SJSA1 (cell line): ENCODE measurements at regions not wholly inside any gene's neighbourhood (a gene's known extent, or its start where the extent isn't known, plus 50 kb on each side); places are given as distances from the start of the nearest gene placed in this dataset.

ENCODE experiments used
- DNase-seq, 2 experiments: peaks; one replicate each; pipeline ENCODE4 v3.0.0-alpha.2; 2015 to 2020; ENCODE audit warnings: low spot score in 2 of 2, low read depth in 1 of 2
- H3K27ac ChIP-seq: fragments of 250-450 bp; sonication (Bioruptor Pico); 2 replicates; pipeline ENCODE4 v1.5.1; 2020; ENCODE audit warnings: mild to moderate bottlenecking, moderate library complexity
- H3K27me3 ChIP-seq: fragments of 250-450 bp; sonication (Bioruptor Pico); replicated peaks from 2 replicates; pipeline ENCODE4 v1.5.1; 2020; ENCODE audit warnings: mild to moderate bottlenecking, moderate library complexity
- H3K36me3 ChIP-seq: fragments of 250-450 bp; sonication (Bioruptor Pico); 2 replicates; pipeline ENCODE4 v1.5.1; 2020; ENCODE audit warnings: mild to moderate bottlenecking
- H3K4me1 ChIP-seq: fragments of 250-450 bp; sonication (Bioruptor Pico); replicated peaks from 2 replicates; pipeline ENCODE4 v1.6.1; 2021; ENCODE audit warnings: mild to moderate bottlenecking
- H3K4me3 ChIP-seq: fragments of 250-450 bp; sonication (Bioruptor Pico); 2 replicates; pipeline ENCODE4 v1.5.1; 2020; ENCODE audit warnings: mild to moderate bottlenecking
- H3K9me3 ChIP-seq: fragments of 250-450 bp; sonication (Bioruptor Pico); replicated peaks from 2 replicates; pipeline ENCODE4 v1.5.1; 2020; ENCODE audit warnings: mild to moderate bottlenecking

DNA sequence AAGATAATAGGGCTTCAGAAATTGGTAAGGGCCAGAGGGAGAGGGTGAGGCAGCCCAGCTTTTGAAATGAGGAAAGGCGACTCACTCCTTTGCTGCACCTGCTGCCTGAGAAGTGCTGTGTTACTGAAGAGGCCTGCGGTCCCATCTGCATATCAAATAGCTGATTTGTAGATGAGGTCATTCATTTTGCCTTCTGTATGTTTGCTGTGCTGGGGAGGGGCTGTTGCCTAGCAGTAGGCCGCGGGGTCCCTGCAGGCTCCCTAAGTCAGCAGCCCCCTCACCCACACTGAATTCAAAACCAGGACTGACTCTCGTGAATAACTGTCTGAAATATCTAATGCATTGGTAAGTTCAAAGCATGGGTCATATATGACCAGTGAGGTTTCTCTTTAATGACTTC is 377.2 kb downstream of the SOX11 start:
- DNase-seq = no peak
- no peak overlapping the region for H3K27ac ChIP-seq

DNA sequence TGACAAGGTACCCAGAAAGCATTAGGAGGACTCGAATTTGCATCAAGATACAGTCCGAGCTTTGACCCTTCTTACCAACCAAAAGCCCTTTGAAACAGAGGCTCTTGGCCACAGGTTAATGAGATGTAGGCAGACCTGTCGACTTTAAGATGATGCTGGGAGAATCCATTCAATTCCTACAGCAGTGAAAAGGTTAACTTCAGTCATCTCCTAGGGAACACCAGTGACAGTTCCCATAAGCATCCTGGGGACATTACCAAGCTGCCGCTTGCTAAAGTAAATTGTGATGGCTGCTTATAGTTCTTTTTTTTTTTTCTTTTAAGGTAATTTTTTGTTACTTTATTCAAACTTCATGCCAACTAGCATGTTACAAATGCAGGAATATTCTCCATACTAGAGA is 379.3 kb downstream of the SOX11 start:
- H3K4me1 ChIP-seq = no peaks in the 10 kb centered on the region

More for the DNA sequence above, 377.2 kb downstream of the SOX11 start:
- Histone ChIP-seq H3K36me3 (no peaks in the 10 kb centered on the region), H3K4me1 (no peaks in the 10 kb centered on the region), H3K27me3 (no peaks in the 10 kb centered on the region), H3K4me3 (no peak overlapping the region), H3K9me3 (no peaks in the 10 kb centered on the region; the same call in 1 of the 2 replicates)

DNA sequence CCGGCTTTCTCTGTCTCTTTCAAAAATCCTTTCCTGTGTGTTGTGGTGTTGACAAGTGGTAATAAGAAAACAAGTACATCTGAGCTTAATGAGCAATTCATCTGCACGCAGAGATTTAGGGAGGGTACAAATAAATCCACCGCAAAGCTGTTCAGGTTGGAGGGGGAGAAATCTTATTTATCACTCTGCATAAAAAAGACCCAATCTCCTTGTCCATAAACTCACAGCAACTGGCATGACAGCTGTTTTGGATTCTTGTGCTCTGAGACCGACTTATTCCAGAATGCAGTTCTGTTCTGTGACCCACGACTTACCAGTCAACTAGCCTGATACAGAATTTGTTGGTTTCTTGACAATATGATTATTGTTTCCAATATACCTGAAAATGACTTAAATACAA is 380.1 kb downstream of the SOX11 start:
- H3K27me3 ChIP-seq = no peaks in the 10 kb centered on the region
- no peaks in the 10 kb centered on the region for H3K9me3 ChIP-seq
- no peak for DNase-seq
- H3K4me1 ChIP-seq = no peaks in the 10 kb centered on the region
- no peaks in the 10 kb centered on the region for H3K36me3 ChIP-seq
- no peak overlapping the region for H3K4me3 ChIP-seq
- H3K27ac ChIP-seq = no peak overlapping the region

More for the DNA sequence above, 379.3 kb downstream of the SOX11 start:
- no peak overlapping the region for H3K4me3 ChIP-seq
- no peaks in the 10 kb centered on the region for H3K27me3 ChIP-seq
- no peaks in the 10 kb centered on the region for H3K9me3 ChIP-seq
- H3K36me3 ChIP-seq = no peaks in the 10 kb centered on the region
- H3K27ac ChIP-seq = no peak overlapping the region
- DNase-seq = no peak

DNA sequence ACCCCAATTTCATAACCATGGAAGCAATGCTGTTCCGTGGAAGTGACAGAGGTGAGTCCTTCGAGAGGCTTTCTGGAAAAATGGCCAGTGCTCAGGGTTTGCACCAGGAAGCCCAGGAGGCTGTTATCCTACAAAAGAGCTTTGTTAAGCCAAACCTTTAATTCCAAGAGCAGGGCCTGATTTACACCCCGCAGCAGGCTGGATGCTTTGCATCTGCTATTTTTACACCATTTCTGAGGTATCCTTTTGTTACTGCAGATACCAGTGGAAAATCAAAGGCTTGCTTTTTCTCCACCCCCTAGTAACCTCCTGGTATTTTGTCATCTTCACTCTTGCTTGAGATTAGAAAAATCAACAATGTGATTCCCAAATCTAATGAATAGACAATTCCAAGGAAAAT is 380.6 kb downstream of the SOX11 start:
- no peak for DNase-seq
- H3K27ac ChIP-seq = no peak overlapping the region

DNA sequence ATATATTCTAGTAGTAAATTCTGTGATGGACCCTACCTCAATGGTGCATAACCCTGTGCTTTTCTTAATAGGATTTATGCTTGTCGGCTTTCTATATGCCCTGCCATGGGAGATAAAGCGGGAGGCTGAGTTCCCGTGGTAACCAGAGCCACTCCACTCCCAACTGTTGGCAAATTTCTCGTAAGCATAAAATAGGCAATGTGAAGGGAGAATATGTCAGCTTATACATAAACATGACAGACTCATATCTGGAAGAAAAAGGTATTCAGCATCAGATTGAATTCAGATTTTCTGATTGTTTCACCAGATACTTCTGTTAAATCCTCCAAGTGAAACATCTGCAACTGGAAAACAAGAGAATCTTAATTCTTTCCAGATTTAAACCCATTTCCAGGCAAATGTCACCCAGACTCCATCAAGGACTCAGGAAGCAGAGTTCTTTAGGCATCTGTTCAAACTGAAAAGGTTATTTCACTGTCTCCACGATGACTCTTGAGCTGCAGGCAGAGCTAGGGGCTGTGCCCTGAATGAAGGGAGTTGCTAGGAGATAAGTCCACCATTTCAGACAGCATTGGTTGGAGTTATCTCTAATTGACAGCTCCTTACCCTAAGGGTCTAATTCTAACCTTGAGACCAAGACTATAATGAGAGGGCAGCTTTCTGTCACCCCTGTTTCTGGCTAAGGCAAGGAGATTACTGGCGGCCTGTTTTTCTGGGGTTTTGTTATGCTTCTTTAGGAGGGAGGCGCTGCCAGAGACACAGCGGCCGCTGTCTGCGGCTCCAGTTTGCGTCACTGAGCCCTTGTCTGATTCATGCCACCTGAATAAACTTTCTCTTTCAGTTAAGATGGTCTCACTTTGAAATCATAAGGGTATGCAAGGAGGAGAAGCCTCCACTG is 381.3 kb downstream of the SOX11 start:
- Histone ChIP-seq H3K4me1 (no peaks in the 10 kb centered on the region), H3K36me3 (no peaks in the 10 kb centered on the region), H3K27me3 (no peaks in the 10 kb centered on the region), H3K27ac (no peak overlapping the region), H3K4me3 (no peak overlapping the region), H3K9me3 (no peaks in the 10 kb centered on the region)
- no peak for DNase-seq

More for the DNA sequence above, 380.6 kb downstream of the SOX11 start:
- H3K4me1 ChIP-seq = no peaks in the 10 kb centered on the region
- no peaks in the 10 kb centered on the region for H3K36me3 ChIP-seq
- H3K27me3 ChIP-seq = no peaks in the 10 kb centered on the region
- H3K9me3 ChIP-seq = no peaks in the 10 kb centered on the region
- no peak overlapping the region for H3K4me3 ChIP-seq

DNA sequence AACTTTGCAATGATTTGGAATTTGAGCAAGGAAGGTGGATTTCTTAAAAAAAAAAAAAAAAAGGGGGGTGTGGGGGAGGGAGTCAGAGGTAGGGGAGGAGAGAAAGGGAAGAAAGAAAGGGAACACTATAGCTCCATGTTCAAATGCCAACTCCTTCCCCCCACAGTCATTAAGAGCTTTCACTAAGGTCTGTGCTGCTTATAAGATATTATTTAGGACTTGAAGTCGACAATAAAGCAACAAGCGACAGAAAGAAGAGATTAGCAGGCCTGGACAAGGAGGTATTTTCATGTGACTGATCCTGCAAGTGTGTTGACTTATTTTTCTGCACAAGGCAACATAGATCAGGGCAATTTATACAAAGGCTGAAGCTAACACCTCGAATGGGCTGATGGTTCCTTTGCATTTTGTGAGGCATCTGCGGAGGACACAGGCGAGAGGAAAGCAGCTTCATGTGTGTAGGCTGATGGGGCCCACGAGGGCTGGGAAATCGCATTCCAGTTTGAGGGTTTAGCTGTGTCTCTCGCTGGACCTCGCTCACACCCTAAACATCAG is 382.0 kb downstream of the SOX11 start:
- Histone ChIP-seq H3K4me1 (no peaks in the 10 kb centered on the region), H3K27me3 (no peaks in the 10 kb centered on the region), H3K36me3 (no peaks in the 10 kb centered on the region), H3K4me3 (no peak overlapping the region), H3K9me3 (no peaks in the 10 kb centered on the region), H3K27ac (no peak overlapping the region)
- no peak for DNase-seq

DNA sequence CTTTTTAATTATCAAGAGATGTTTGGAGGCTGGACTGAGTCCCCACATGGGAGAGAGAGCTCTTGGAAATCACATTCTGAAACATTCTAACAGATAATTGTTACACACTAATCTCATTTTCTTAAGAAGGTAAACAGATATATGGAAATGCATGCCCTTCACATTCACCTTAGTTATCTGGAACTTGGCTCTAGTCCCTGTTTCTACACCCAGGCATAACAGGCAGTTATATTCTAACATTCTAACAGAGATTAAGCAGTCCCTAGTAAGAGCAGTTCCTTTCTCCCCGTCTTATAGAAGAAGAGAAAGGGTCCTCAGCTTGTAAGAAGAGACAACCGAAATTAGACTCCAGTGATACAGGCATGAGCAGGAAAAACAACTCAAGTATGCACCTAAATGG is 385.4 kb downstream of the SOX11 start:
- Histone ChIP-seq H3K27me3 (no peaks in the 10 kb centered on the region), H3K9me3 (no peaks in the 10 kb centered on the region), H3K27ac (no peak overlapping the region), H3K36me3 (no peaks in the 10 kb centered on the region), H3K4me3 (no peak overlapping the region), H3K4me1 (no peaks in the 10 kb centered on the region)
- DNase-seq = no peak

DNA sequence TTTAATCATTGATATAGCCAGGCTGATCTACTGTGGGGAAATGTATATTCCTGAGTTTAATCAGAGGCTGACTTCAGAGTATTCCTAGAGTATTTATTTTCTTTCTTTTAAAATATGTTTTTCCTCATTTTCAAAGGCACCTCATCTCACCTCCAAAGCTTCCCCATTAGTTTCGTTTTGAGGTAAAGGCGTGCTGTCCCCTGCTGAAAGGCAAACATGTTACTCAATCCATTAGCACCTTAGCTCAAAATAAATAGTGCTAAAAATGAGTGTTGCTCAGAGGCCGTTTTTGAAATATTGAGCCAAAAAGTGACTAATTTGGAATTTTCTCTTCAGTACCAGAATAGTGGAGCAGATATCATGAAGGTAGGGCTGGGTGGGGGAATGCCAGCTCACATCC is 386.2 kb downstream of the SOX11 start:
- H3K36me3 ChIP-seq = no peaks in the 10 kb centered on the region

DNA sequence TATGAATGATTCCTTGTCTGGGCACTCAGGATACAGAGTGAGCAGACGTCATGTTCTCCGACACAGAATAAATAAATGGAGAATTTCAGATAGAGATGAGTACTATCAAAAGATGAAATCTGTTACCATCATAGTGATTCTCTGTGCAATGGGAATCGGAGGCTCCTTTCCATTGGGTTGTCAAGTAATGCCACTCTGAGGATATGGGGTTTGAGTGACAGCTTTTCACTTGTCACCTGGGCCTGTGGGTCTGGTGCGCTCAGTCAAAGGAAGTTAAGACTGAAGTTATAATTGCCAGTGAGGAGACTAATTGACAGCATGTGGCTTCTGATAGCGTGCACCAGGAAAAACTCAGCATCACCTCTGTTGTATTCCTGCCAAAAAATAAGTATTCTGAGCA is 387.2 kb downstream of the SOX11 start:
- no peak for DNase-seq
- H3K9me3 ChIP-seq = no peaks in the 10 kb centered on the region
- no peaks in the 10 kb centered on the region for H3K27me3 ChIP-seq
- H3K4me1 ChIP-seq = no peaks in the 10 kb centered on the region
- H3K4me3 ChIP-seq = no peak overlapping the region
- H3K36me3 ChIP-seq = no peaks in the 10 kb centered on the region
- no peak overlapping the region for H3K27ac ChIP-seq

More for the DNA sequence above, 386.2 kb downstream of the SOX11 start:
- H3K4me1 ChIP-seq = no peaks in the 10 kb centered on the region
- H3K4me3 ChIP-seq = no peak overlapping the region
- no peak for DNase-seq
- H3K27ac ChIP-seq = no peak overlapping the region
- H3K27me3 ChIP-seq = no peaks in the 10 kb centered on the region
- no peaks in the 10 kb centered on the region for H3K9me3 ChIP-seq

DNA sequence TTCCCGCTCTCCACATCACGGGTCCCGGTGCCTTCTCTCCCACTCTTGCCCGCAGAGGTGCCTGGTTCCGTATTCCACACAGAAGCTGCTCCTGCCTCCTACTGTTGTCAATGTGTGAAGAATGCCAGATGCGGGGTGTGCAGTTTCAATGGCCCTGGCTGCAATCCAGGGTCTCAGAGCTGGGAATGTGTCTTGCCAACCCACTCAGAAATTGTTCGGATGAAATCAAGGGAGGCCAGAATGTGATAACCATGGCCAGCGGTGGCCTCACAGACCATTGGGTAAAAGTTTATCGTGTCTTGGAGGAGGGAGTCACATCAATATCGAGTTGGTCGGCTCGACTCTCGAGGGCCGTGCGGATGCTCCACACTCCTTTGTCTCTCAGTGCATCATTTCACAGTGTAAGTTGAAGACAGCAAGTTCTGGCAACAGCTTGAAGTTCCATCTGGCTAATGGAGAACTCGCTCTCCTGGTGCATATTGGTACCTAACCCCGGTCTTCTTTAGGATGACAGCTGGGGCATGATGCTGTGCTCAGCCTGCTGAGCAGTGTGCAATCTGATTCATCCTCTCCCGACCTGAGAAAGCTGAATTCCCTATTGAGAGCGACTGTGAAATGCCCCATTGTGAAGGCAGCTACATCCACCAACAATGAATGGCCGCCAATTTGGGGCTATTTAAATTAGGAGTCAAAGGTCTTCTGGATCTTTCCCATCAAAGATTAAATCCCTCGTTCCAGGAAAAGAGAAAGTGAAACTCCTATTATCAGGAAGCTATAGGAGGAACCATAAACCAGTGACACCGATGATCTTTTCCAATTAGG is 389.0 kb downstream of the SOX11 start:
- no peaks in the 10 kb centered on the region for H3K36me3 ChIP-seq
- no peaks in the 10 kb centered on the region for H3K27me3 ChIP-seq
- no peaks in the 10 kb centered on the region for H3K4me1 ChIP-seq
- no peak for DNase-seq
- no peaks in the 10 kb centered on the region for H3K9me3 ChIP-seq
- no peak overlapping the region for H3K27ac ChIP-seq
- no peak overlapping the region for H3K4me3 ChIP-seq

DNA sequence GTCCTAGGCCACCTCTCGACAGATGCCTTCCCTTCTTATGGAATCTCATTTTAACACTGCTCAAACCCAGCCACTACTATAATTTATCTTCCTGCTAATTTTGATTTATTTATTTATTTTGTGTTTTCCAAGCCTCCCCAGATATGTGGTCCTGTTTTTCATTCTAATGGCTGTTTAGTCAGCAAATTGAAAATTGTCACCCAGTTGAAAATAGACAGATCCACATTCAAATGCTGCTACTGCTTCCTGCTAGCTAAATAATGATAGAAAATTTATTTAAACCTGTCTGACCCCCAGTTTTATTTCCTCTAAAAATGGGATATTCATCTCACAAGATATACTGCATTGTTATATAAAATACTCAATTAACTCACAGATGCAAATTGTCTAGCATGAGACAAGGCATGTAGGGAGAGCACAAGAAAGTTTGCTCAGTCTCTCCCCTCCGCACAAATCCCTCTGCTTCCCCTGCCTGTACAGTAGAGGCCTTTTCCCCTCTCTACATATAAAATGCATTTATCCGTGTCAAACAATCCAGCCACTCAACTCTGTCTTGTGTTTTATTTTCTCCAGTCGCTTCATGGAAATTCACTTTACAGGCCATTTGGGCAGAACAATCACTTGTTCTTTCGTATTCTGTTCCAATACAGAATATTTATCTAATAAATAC is 389.9 kb downstream of the SOX11 start:
- no peaks in the 10 kb centered on the region for H3K27me3 ChIP-seq
- H3K4me3 ChIP-seq = no peak overlapping the region
- no peaks in the 10 kb centered on the region for H3K9me3 ChIP-seq
- no peaks in the 10 kb centered on the region for H3K36me3 ChIP-seq
- no peak for DNase-seq
- H3K27ac ChIP-seq = no peak overlapping the region
- no peaks in the 10 kb centered on the region for H3K4me1 ChIP-seq

DNA sequence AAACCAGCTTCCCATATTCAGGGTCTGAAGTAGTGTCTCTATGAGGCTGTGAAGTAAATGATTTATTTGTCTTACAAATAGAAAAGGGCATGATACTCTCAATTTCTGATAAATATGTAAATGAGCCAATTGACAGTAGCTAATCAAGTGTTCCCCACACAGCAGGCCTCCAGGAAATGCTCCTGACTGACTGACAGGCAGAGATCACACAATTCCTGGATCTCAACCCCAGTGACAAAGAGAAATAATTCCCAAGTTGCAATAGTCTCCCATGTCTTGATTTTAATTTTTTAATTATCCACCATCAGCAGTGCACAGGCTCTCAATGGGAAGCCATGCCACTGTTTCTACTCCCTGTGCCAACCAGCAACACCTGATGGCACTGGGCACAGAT is 390.4 kb downstream of the SOX11 start:
- H3K27ac ChIP-seq = no peak overlapping the region
- DNase-seq = no peak
- H3K4me1 ChIP-seq = no peaks in the 10 kb centered on the region
- no peak overlapping the region for H3K4me3 ChIP-seq
- H3K9me3 ChIP-seq = no peaks in the 10 kb centered on the region
- no peaks in the 10 kb centered on the region for H3K27me3 ChIP-seq
- H3K36me3 ChIP-seq = no peaks in the 10 kb centered on the region

DNA sequence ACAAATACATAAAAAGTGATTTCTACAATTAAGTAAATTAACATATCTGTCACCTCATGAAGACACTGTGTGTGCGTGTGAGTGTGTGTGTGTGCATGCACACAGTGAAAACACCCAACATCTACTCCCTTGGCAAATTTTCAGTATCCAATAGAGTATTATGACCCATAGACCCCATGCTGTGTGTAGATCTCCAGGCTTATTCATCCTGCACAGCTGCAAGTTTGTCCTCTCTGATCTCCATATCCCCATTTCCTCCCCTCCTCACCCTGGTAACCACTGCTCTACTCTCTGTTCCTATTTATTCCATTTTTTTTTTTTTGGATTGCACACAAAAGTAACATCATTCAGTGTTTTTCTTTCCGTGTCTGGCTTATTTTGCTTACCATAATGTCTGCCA is 391.0 kb downstream of the SOX11 start:
- no peak for DNase-seq
- H3K4me3 ChIP-seq = no peak overlapping the region
- no peaks in the 10 kb centered on the region for H3K4me1 ChIP-seq
- H3K36me3 ChIP-seq = no peaks in the 10 kb centered on the region
- no peak overlapping the region for H3K27ac ChIP-seq
- H3K27me3 ChIP-seq = no peaks in the 10 kb centered on the region
- no peaks in the 10 kb centered on the region for H3K9me3 ChIP-seq
